ENCODE measurements at regions not wholly inside any gene's neighbourhood (a gene's known extent, or its start where the extent isn't known, plus 50 kb on each side); places are given as distances from the start of the nearest gene placed in this dataset.

- DNase-seq (ENCODE audit: low read depth, low spot score): no peak
- TF ChIP-seq, protein P1, sequence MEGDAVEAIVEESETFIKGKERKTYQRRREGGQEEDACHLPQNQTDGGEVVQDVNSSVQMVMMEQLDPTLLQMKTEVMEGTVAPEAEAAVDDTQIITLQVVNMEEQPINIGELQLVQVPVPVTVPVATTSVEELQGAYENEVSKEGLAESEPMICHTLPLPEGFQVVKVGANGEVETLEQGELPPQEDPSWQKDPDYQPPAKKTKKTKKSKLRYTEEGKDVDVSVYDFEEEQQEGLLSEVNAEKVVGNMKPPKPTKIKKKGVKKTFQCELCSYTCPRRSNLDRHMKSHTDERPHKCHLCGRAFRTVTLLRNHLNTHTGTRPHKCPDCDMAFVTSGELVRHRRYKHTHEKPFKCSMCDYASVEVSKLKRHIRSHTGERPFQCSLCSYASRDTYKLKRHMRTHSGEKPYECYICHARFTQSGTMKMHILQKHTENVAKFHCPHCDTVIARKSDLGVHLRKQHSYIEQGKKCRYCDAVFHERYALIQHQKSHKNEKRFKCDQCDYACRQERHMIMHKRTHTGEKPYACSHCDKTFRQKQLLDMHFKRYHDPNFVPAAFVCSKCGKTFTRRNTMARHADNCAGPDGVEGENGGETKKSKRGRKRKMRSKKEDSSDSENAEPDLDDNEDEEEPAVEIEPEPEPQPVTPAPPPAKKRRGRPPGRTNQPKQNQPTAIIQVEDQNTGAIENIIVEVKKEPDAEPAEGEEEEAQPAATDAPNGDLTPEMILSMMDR (IDR thresholded peaks at IDR 0.05; ENCODE audit: low read depth, low read length): no peak
- no peak overlapping the region for H3K4me3 ChIP-seq (ENCODE audit: low read depth, low read length)
- in situ Hi-C loops (cut with HindIII; ENCODE audit: low sequenced_read_pairs): no loop called here
Observed at GRCh38 chr15:62835351-62835750, 207.2 kb upstream of the TPM1 start.

- DNase-seq (ENCODE audit: low read depth, low spot score): no peak
- H3K4me3 ChIP-seq (ENCODE audit: low read depth, low read length): no peak overlapping the region
- in situ Hi-C loops (cut with HindIII; ENCODE audit: low sequenced_read_pairs): no loop called here
- TF ChIP-seq, protein P1 (IDR thresholded peaks at IDR 0.05; ENCODE audit: low read depth, low read length): no peak
Observed at GRCh38 chr15:62835762-62836161, 206.8 kb upstream of the TPM1 start.

DNA sequence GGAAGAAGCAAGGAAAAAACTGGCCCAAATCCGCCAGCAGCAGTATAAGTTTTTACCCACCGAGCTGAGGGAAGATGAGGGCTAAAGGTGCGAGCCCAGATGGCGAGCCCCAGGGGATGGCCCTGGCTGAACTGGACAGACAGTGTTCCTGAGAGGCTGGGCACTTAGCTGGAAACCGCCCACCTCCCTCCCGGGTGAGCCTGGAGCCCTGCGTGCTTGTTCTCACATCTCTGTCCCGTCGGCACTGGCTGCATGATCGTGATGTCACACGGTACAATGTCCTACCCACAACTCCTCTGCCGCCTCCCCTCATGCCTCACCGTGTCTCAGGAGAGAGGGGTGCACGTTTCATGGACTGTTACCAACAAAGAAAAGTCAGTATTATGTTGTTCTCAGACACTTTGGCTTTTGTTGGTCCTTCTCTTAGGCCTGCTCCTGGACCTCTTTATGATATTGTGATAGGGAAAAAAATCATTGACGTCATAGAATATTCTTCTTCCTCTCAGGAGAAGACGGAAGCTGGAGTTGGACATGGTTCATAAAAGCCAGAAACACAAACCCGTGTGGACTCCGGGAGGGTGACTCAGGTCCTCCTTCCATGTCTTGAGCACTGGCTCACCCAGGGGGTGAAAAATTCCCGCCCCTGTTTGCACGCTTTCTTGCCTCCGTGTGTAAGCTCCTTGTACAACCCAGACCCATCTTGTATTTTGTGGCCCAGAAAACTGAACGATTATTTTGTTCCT is 201.8 kb upstream of the TPM1 start:
- in situ Hi-C loops (cut with HindIII; ENCODE audit: low sequenced_read_pairs): no loop called here
- TF ChIP-seq, protein P1 (IDR thresholded peaks at IDR 0.05; ENCODE audit: low read depth, low read length): no peak
- no peak overlapping the region for H3K4me3 ChIP-seq (ENCODE audit: low read depth, low read length)
- no peak for DNase-seq (ENCODE audit: low read depth, low spot score)

- DNase-seq (ENCODE audit: low read depth, low spot score): peak; percentile 45
- in situ Hi-C loops (cut with HindIII; ENCODE audit: low sequenced_read_pairs): no loop called here
- TF ChIP-seq, protein P1 (IDR thresholded peaks at IDR 0.05; ENCODE audit: low read depth, low read length): no peak
- H3K4me3 ChIP-seq (ENCODE audit: low read depth, low read length): no peak overlapping the region
Observed at GRCh38 chr15:62841269-62841628, 201.3 kb upstream of the TPM1 start.

DNA sequence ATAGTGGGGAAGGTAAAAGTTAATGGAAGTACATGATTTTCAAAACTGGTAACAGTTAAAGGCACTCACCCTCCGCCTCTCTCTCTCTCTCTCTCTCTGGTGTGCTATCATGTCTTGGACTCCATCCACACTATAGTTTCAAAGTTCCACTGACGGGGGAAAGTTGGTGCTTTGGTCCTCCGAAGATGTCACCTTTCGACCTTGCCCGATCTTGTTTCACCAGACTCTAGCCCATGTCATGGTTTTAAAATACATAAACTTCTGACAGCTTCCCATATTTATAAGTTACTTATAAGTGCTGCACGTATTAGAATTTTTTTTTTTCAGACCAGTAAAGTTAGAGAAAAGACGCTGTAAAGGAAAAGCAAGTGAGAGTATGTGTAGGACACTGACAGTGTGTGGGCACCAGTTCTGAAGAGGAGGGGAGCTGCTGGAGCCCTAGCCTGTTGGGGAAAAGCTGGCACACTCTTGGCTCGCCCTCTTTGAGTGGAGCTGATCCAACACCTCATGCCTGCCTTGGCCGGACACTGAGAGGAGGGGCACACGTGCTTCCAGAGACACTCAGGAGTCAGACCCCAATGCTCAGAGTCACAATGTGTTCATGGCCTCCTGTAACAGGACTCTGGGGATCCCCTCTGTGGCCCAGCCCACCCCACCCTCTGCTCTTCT is 200.5 kb upstream of the TPM1 start:
- no peak overlapping the region for H3K4me3 ChIP-seq (ENCODE audit: low read depth, low read length)
- no peak for DNase-seq (ENCODE audit: low read depth, low spot score)
- in situ Hi-C loops (cut with HindIII; ENCODE audit: low sequenced_read_pairs): no loop called here
- TF ChIP-seq, protein P1 (IDR thresholded peaks at IDR 0.05; ENCODE audit: low read depth, low read length): no peak

- TF ChIP-seq, protein P1 (IDR thresholded peaks at IDR 0.05; ENCODE audit: low read depth, low read length): no peak
- H3K4me3 ChIP-seq (ENCODE audit: low read depth, low read length): no peak overlapping the region
- in situ Hi-C loops (cut with HindIII; ENCODE audit: low sequenced_read_pairs): no loop called here
- DNase-seq (ENCODE audit: low read depth, low spot score): no peak
Observed at GRCh38 chr15:62843311-62843710, 199.2 kb upstream of the TPM1 start.

All from astrocyte of the spinal cord (primary cell).